ENCODE measurements at regions not wholly inside any gene's neighbourhood (a gene's known extent, or its start where the extent isn't known, plus 50 kb on each side); places are given as distances from the start of the nearest gene placed in this dataset.

DNA sequence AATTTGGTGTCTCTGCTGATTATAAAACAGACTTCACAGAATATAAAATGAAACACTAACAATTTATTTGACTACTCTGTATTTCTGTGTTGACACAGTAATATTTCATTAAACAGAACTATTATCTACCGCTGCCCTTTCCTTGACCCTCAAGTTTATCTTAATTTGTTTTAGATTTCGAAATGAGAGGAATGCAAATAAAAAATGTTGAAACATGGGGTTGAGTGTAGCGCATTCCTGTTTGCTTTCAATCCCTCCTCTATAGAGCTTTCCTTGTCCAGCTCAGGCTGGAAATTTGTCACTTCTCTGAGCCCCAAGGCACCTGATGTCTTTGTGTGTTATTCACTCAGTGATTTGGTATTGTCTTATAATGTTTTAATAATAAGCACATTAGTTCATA, 550.2 kb downstream of the ZBBX start:
- TF ChIP-seq EZH2 (IDR thresholded peaks at IDR 0.05; ENCODE audit: insufficient read depth, poor library complexity, severe bottlenecking) = no peak
- TF ChIP-seq EZH2phosphoT487 (IDR thresholded peaks at IDR 0.05; ENCODE audit: insufficient read depth, low read depth) = no peak
